AG04450 (cell line): ENCODE measurements at regions not wholly inside any gene's neighbourhood (a gene's known extent, or its start where the extent isn't known, plus 50 kb on each side); places are given as distances from the start of the nearest gene placed in this dataset.

Source experiments
- CTCF ChIA-PET: fragments of 300-600, 350-600 bp; formaldehyde crosslinking; extraction: SDS; loops from one replicate; lab custom pipeline; 2022; ENCODE audit warnings: antibody characterized with exemption, inconsistent platforms; lab: Charles Lee
- POLR2A ChIA-PET: fragments of 350-600 bp; formaldehyde crosslinking; extraction: SDS; loops from one replicate; lab custom pipeline; 2021; ENCODE audit warnings: antibody characterized with exemption, inconsistent platforms; lab: Yijun Ruan, JAX
- DNase-seq: peaks from one replicate; pipeline ENCODE4 v3.0.0-alpha.2; 2011; ENCODE audit warnings: low read depth, low spot score
- H3K27ac ChIP-seq: one replicate; pipeline ENCODE4 v1.5.1; 2012; ENCODE audit warnings: low read depth, low read length, control low read depth
- H3K27me3 ChIP-seq: one replicate; pipeline ENCODE4 v1.6.0; 2012; ENCODE audit warnings: low read length; ENCODE audit not compliant: control insufficient read depth, insufficient read depth
- H3K4me3 ChIP-seq: 2 replicates; pipeline ENCODE4 v1.5.1; 2011; ENCODE audit warnings: mild to moderate bottlenecking, low read depth, low read length, control low read depth
- H3K9me3 ChIP-seq: 2 replicates; pipeline ENCODE4 v1.5.1; 2012; ENCODE audit warnings: low read length; ENCODE audit not compliant: control insufficient read depth, insufficient read depth
- TF ChIP-seq, protein P1 (sequence below): IDR thresholded peaks from 2 replicates; pipeline ENCODE4 v1.5.1; 2011; ENCODE audit warnings: low read depth, low read length, control low read depth, inconsistent platforms

DNA sequence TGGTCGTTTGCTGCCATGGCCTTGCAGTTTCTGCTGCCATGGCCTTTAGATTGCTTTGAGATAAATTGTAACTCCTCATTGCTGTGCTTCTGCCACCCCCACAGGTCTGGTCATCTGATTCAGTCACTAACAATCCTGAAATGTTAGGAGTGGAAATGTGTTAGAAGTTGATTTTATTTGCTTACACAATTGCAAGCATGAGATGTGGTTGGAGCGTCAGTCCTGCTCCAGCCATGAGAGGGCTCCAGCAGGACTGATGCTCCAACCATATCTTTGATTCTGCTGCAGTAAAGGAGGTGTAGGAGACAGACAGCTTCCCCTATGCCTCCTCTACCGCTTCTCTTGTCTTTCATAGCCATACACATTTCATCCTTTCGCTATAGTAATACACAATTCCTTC, 226.8 kb upstream of the RGS6 start:
- no peak for DNase-seq
- H3K9me3 ChIP-seq: no peaks in the 10 kb centered on the region
- TF ChIP-seq, protein P1, sequence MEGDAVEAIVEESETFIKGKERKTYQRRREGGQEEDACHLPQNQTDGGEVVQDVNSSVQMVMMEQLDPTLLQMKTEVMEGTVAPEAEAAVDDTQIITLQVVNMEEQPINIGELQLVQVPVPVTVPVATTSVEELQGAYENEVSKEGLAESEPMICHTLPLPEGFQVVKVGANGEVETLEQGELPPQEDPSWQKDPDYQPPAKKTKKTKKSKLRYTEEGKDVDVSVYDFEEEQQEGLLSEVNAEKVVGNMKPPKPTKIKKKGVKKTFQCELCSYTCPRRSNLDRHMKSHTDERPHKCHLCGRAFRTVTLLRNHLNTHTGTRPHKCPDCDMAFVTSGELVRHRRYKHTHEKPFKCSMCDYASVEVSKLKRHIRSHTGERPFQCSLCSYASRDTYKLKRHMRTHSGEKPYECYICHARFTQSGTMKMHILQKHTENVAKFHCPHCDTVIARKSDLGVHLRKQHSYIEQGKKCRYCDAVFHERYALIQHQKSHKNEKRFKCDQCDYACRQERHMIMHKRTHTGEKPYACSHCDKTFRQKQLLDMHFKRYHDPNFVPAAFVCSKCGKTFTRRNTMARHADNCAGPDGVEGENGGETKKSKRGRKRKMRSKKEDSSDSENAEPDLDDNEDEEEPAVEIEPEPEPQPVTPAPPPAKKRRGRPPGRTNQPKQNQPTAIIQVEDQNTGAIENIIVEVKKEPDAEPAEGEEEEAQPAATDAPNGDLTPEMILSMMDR: no peak
- POLR2A ChIA-PET: no interaction called here
- CTCF ChIA-PET: no interaction called here
- H3K27ac ChIP-seq: peak overlapping the region; percentile 60
- no peaks in the 10 kb centered on the region for H3K27me3 ChIP-seq
- H3K4me3 ChIP-seq: no peak overlapping the region

DNA sequence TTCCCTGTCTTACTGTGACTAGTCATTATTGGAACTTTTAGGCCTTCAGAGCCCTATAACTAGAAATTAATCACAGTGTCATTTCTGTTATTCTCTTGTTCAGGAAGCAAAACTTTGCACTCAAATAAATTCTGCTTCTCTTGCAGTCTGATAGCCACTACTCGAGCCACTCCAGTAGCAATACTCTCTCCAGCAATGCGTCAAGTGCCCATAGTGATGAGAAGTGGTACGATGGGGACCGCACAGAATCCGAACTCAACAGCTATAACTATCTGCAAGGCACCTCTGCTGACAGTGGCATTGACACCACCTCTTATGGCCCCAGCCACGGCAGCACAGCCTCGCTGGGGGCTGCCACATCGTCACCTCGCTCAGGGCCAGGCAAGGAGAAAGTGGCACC, 223.2 kb upstream of the RGS6 start:
- no peak overlapping the region for H3K4me3 ChIP-seq
- H3K9me3 ChIP-seq: no peaks in the 10 kb centered on the region
- TF ChIP-seq, protein P1: no peak
- H3K27ac ChIP-seq: no peak overlapping the region
- CTCF ChIA-PET: interaction anchor here (1.3 to 1.7 kb wide), 2 partner anchors 44 to 146 kb away, joined by 5 read pairs; no protein-coding TSS in a partner anchor
- POLR2A ChIA-PET: no interaction called here
- no peak for DNase-seq
- no peaks in the 10 kb centered on the region for H3K27me3 ChIP-seq

DNA sequence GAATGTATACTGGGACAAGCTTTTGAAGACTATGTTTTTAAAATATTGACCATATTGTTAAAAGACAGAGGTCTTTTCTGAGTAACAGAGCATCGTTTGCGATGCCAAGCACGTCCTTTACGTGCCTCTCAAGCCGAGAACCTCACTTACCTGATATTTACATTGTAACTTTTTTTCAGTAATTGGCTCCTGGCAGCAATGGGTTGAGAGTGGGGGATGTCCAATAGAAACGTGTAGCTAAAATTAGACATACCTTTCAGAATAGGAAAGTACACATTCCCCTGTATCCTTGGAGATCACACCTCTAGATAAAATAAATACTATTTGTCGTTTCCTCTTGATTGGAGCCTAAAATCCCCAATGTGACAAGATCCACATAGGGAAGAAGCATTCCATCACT, 222.2 kb upstream of the RGS6 start:
- no peak overlapping the region for H3K4me3 ChIP-seq
- TF ChIP-seq, protein P1: no peak
- ChIA-PET CTCF (interaction anchor here (1.3 to 3.4 kb wide), 3 partner anchors 11 to 145 kb away, joined by 5 to 14 read pairs (median 5); no protein-coding TSS in a partner anchor), POLR2A (no interaction called here)
- H3K27me3 ChIP-seq: no peaks in the 10 kb centered on the region
- no peak overlapping the region for H3K27ac ChIP-seq
- no peak for DNase-seq
- no peaks in the 10 kb centered on the region for H3K9me3 ChIP-seq

DNA sequence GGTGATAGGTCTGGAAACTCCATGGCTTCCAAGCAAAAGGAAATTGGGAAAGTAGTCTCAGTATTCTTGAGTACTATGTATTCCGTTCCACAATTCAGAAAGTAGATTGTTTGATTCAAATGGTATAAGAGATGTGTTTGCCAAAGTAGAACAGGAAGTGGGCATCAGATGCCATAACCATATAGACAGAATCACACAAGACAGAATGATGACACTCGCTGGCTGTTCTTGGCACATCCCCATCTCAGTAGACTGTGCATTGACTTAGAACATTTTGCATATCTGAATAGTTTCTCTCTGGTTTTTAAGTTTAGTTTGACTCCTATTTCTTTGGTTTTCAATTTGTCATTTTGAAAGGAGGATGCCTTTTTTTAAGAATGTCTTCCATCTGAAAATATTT, 221.1 kb upstream of the RGS6 start:
- Histone ChIP-seq H3K27ac (peak overlapping the region; percentile 83), H3K9me3 (no peaks in the 10 kb centered on the region), H3K4me3 (no peak overlapping the region), H3K27me3 (no peaks in the 10 kb centered on the region)
- TF ChIP-seq, protein P1: no peak
- DNase-seq: no peak
- ChIA-PET POLR2A (interaction anchor here (0.6 to 1.1 kb wide), 5 partner anchors 9 to 296 kb away, joined by 3 to 7 read pairs (median 5); no protein-coding TSS in a partner anchor), CTCF (interaction anchor here (1.4 to 3.4 kb wide), 4 partner anchors 10 to 573 kb away, joined by 4 to 14 read pairs (median 7); no protein-coding TSS in a partner anchor)

DNA sequence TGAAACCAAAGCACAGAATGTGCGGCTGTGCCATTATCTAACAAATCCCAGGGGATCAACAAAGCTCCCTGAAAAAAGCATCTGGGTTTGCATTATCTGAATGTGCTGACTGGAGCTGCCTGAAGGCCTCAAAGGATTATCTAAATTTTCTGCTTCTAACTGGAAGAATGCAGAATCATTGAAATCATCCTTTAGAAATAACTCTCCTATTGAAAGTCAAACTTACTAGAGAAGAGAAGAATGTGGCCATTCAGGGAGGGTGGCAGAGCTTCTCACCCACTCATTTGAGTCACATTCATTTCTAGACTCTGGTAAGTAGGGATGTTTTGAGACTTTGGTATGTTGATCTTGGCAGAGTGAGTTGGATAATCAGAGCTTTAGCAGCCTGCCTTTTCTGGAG, 220.6 kb upstream of the RGS6 start:
- TF ChIP-seq, protein P1: no peak
- ChIA-PET CTCF (interaction anchor here (1.4 to 3.4 kb wide), 4 partner anchors 9 to 574 kb away, joined by 4 to 14 read pairs (median 7); no protein-coding TSS in a partner anchor), POLR2A (interaction anchor here (0.6 to 1.1 kb wide), 5 partner anchors 10 to 296 kb away, joined by 3 to 9 read pairs (median 4); no protein-coding TSS in a partner anchor)
- H3K27ac ChIP-seq: peak overlapping the region; percentile 83
- DNase-seq: no peak
- no peaks in the 10 kb centered on the region for H3K27me3 ChIP-seq
- H3K9me3 ChIP-seq: no peaks in the 10 kb centered on the region
- H3K4me3 ChIP-seq: no peak overlapping the region
